Adrenal gland (tissue), 9 donors: ENCODE measurements at regions not wholly inside any gene's neighbourhood (a gene's known extent, or its start where the extent isn't known, plus 50 kb on each side); places are given as distances from the start of the nearest gene placed in this dataset.
"Not testable (repeated sequence)": the region's sequence is repeated elsewhere in the genome, so short reads cannot be mapped to it uniquely, and the experiment has no call there.

Experiments used
- DNase-seq, 7 donors: peaks; one replicate each; pipeline ENCODE4 v3.0.0-alpha.2; 2019 to 2020
- H3K27ac ChIP-seq, 5 donors: fragments of 200-600 bp; sonication (generic) in 4 of 5; 1 replicate in 3 of 5; 2 replicates in 2 of 5; pipeline versions ENCODE4 v1.5.1 to v1.8.0; 2016 to 2020; ENCODE audit warnings: mild to moderate bottlenecking in 1 of 5
- H3K27me3 ChIP-seq: fragments of 200-600 bp; 2 replicates; pipeline ENCODE4 v1.8.0; 2021
- H3K36me3 ChIP-seq, 2 donors: fragments of 200-600 bp; replicated peaks in 1 of 2; 1 replicate in 1 of 2; 2 replicates in 1 of 2; pipeline versions ENCODE4 v1.5.1 to v1.8.0; 2018 to 2022
- H3K4me1 ChIP-seq, 2 donors: fragments of 200-600 bp; replicated peaks in 1 of 2; 1 replicate in 1 of 2; 2 replicates in 1 of 2; pipeline versions ENCODE4 v1.5.1 to v1.8.0; 2018 to 2021
- H3K4me3 ChIP-seq, 4 donors: fragments of 200-600 bp; sonication (generic) in 3 of 4; one replicate each; pipeline ENCODE4 v1.5.1; 2016 to 2018
- H3K9me3 ChIP-seq, 3 donors: fragments of 200-600 bp; sonication (generic) in 1 of 3; replicated peaks in 1 of 3; 1 replicate in 2 of 3; 2 replicates in 1 of 3; pipeline versions ENCODE4 v1.5.1 to v1.8.0; 2016 to 2021
- POLR2A ChIP-seq, 2 donors: fragments of 450-650 bp; IDR thresholded peaks; one replicate each; pipeline ENCODE4 v1.6.1; 2017; ENCODE audit warnings: antibody characterized with exemption in 2 of 2, mild to moderate bottlenecking in 2 of 2, moderate library complexity in 1 of 2
- WGBS, 4 donors: extraction: QIAGEN DNeasy Blood & Tissue Kit in 2 of 4; methylation state at CpG; one replicate each; pipeline versions ENCODE4 v1.1.5 to v1.1.7; 2013 to 2017; 5-methylcytosine and 5-hydroxymethylcytosine counted together
- intact Hi-C, 2 donors: fragments of 100-400 bp; cut with DNase I; formaldehyde crosslinking; loops; one replicate each; pipeline versions ENCODE4 v1.14.1 to v1.15.0; 2022 to 2023
- TF ChIP-seq, protein P1 (sequence below), 6 experiments: fragments of 450-650 bp in 4 of 6; fragments of 200-600 bp in 2 of 6; sonication (generic) in 1 of 6; IDR thresholded peaks; 1 replicate in 5 of 6; 2 replicates in 1 of 6; pipeline versions ENCODE4 v1.5.1 to v1.8.0; 2016 to 2021; ENCODE audit warnings: antibody characterized with exemption in 6 of 6, mild to moderate bottlenecking in 2 of 6, moderate library complexity in 1 of 6
- donor health status: healthy with polysubstance abuse.
- donor health status: Bipolar disorder and iron deficiency.
- donor health status: DM: yes; HTN: yes; CAD: no.
- donor health status: DM: no; HTN: no; CAD: no.
- donor health status: DM: no; HTN: no; CAD: no.

GRCh38 chr16:86229866-86230656 lies 280.3 kb upstream of the FOXF1 start:
- intact Hi-C loops: no loop called here
- peaks cover 8% of the 10 kb centered on the region for H3K27me3 ChIP-seq
- no peak for TF ChIP-seq POLR2A (IDR thresholded peaks at IDR 0.05)
- TF ChIP-seq, protein P1, sequence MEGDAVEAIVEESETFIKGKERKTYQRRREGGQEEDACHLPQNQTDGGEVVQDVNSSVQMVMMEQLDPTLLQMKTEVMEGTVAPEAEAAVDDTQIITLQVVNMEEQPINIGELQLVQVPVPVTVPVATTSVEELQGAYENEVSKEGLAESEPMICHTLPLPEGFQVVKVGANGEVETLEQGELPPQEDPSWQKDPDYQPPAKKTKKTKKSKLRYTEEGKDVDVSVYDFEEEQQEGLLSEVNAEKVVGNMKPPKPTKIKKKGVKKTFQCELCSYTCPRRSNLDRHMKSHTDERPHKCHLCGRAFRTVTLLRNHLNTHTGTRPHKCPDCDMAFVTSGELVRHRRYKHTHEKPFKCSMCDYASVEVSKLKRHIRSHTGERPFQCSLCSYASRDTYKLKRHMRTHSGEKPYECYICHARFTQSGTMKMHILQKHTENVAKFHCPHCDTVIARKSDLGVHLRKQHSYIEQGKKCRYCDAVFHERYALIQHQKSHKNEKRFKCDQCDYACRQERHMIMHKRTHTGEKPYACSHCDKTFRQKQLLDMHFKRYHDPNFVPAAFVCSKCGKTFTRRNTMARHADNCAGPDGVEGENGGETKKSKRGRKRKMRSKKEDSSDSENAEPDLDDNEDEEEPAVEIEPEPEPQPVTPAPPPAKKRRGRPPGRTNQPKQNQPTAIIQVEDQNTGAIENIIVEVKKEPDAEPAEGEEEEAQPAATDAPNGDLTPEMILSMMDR (IDR thresholded peaks at IDR 0.05): no peak
- WGBS, 4 donors: 79 to 89% (median 84%) methylated on average over 19 to 22 of the region's 22 CpGs
- no peaks in the 10 kb centered on the region for H3K9me3 ChIP-seq
- no peaks in the 10 kb centered on the region for H3K4me1 ChIP-seq
- no peak overlapping the region for H3K27ac ChIP-seq
- no peak overlapping the region for H3K4me3 ChIP-seq
- H3K36me3 ChIP-seq: no peaks in the 10 kb centered on the region
- peak in 1 of 7 donors; percentile 23 for DNase-seq

GRCh38 chr16:86231321-86231995 lies 278.9 kb upstream of the FOXF1 start:
- 73 to 80% (median 74%) methylated on average over 6 to 11 of the region's 11 CpGs for WGBS, 4 donors
- Histone ChIP-seq H3K9me3 (no peaks in the 10 kb centered on the region), H3K36me3 (no peaks in the 10 kb centered on the region), H3K4me3 (no peak overlapping the region), H3K4me1 (no peaks in the 10 kb centered on the region), H3K27ac (no peak overlapping the region), H3K27me3 (peaks cover 8% of the 10 kb centered on the region)
- peak in 1 of 7 donors; percentile 3 for DNase-seq
- no peak for TF ChIP-seq POLR2A (IDR thresholded peaks at IDR 0.05)
- TF ChIP-seq, protein P1 (IDR thresholded peaks at IDR 0.05): no peak
- intact Hi-C loops: no loop called here

- Histone ChIP-seq H3K36me3 (no peaks in the 10 kb centered on the region), H3K4me3 (no peak overlapping the region), H3K27me3 (peaks cover 8% of the 10 kb centered on the region), H3K4me1 (no peaks in the 10 kb centered on the region), H3K9me3 (no peaks in the 10 kb centered on the region), H3K27ac (no peak overlapping the region)
- intact Hi-C loops: no loop called here
- TF ChIP-seq POLR2A (IDR thresholded peaks at IDR 0.05): no peak
- TF ChIP-seq, protein P1 (IDR thresholded peaks at IDR 0.05): no peak
- 80 to 82% (median 81%) methylated on average over 5 to 9 of the region's 9 CpGs for WGBS, 4 donors
- DNase-seq: no peak
These were observed 278.4 kb upstream of the FOXF1 start for GRCh38 chr16:86231996-86232350.

DNA sequence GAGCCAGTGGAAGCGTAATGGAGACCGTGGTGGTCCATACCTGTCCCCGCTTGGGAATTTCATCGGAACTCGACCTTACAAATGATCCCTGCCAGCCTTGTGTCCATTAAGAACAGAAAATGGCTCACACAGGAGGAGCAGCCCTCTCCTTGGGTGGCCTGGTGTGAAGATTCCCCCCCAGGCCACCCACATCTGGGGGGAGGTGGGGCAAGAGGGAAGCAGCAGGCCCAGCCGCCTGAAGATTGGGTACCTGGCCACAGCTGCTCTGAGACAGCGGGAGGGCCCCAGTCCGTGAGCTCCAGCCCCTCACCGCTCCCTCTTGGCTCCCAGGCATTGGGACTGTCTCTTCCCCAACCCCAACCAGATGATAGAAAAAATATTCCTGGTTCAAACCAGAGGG lies 277.8 kb upstream of the FOXF1 start:
- no peak overlapping the region for H3K4me3 ChIP-seq
- H3K36me3 ChIP-seq: no peaks in the 10 kb centered on the region
- no peak overlapping the region for H3K27ac ChIP-seq
- H3K27me3 ChIP-seq: peaks cover 8% of the 10 kb centered on the region
- H3K4me1 ChIP-seq: no peaks in the 10 kb centered on the region
- intact Hi-C loops: no loop called here
- no peak for DNase-seq
- H3K9me3 ChIP-seq: no peaks in the 10 kb centered on the region
- TF ChIP-seq, protein P1 (IDR thresholded peaks at IDR 0.05): no peak
- no peak for TF ChIP-seq POLR2A (IDR thresholded peaks at IDR 0.05)
- WGBS, 4 donors: 78 to 88% (median 82%) methylated on average over 7 to 9 of the region's 9 CpGs

DNA sequence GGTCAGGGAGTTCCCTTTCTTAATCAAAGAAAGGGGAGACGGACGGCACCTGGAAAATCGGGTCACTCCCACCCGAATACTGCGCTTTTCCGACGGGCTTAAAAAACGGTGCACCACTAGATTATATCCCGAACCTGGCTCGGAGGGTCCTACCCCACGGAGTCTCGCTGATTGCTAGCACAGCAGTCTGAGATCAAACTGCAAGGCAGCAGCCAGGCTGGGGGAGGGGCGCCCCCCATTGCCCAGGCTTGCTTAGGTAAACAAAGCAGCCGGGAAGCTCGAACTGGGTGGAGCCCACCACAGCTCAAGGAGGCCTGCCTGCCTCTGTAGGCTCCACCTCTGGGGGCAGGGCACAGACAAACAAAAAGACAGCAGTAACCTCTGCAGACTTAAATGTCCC lies 276.8 kb upstream of the FOXF1 start:
- H3K27ac ChIP-seq, H3K27me3 ChIP-seq, H3K9me3 ChIP-seq, H3K4me3 ChIP-seq, H3K4me1 ChIP-seq, intact Hi-C loops, H3K36me3 ChIP-seq: not testable (repeated sequence)
- DNase-seq: peak in 1 of 7 donors; percentile 5
- 56 to 98% (median 72%) methylated on average over 5 to 15 of the region's 15 CpGs for WGBS, 4 donors
